K562 (cell line): ENCODE measurements at regions not wholly inside any gene's neighbourhood (a gene's known extent, or its start where the extent isn't known, plus 50 kb on each side); places are given as distances from the start of the nearest gene placed in this dataset.

Experiments
- ADNP ChIP-seq: fragments of 200-800 bp; sonication (Bioruptor generic); IDR thresholded peaks from 2 replicates; pipeline ENCODE4 v1.6.1; 2016; ENCODE audit warnings: missing genetic modification characterization, missing compliant biosample characterization
- COPS2 ChIP-seq: fragments of 450-650 bp; conservative IDR thresholded peaks from 2 replicates; pipeline ENCODE4 v1.6.1; 2016; ENCODE audit warnings: mild to moderate bottlenecking, moderate library complexity
- CSDE1 ChIP-seq, 2 experiments: fragments of 450-650 bp; IDR thresholded peaks; 2 replicates each; pipeline ENCODE4 v1.6.1; 2016; ENCODE audit warnings: mild to moderate bottlenecking in 1 of 2
- ESRRB ChIP-seq: fragments of 250-450 bp; sonication (Bioruptor Pico); IDR thresholded peaks from 2 replicates; pipeline ENCODE4 v1.5.0; 2020; ENCODE audit warnings: mild to moderate bottlenecking, moderate library complexity, borderline replicate concordance
- FUS ChIP-seq: fragments of 200-400 bp; formaldehyde crosslinking; optimal IDR thresholded peaks from 2 replicates; pipeline ENCODE3; 2017; ENCODE audit warnings: low read depth, low read length
- GTF2A2 ChIP-seq: IDR thresholded peaks from 2 replicates; pipeline ENCODE4 v1.6.1; 2016; ENCODE audit warnings: mild to moderate bottlenecking, missing genetic modification characterization, missing compliant biosample characterization
- HDAC3 ChIP-seq: fragments of 450-650 bp; IDR thresholded peaks from 2 replicates; pipeline ENCODE4 v1.6.1; 2018; ENCODE audit warnings: borderline replicate concordance, mild to moderate bottlenecking, moderate library complexity; ENCODE audit not compliant: partially characterized antibody
- HNRNPK ChIP-seq: fragments of 200-400 bp; formaldehyde crosslinking; IDR thresholded peaks from one replicate; pipeline ENCODE4 v1.6.1; 2018; ENCODE audit warnings: mild to moderate bottlenecking, low read depth, low read length; ENCODE audit not compliant: poor library complexity, severe bottlenecking
- HNRNPL ChIP-seq: fragments of 200-400 bp; formaldehyde crosslinking; IDR thresholded peaks from 2 replicates; pipeline ENCODE4 v1.6.1; 2017; ENCODE audit warnings: low read depth, mild to moderate bottlenecking, low read length
- MAFG ChIP-seq: fragments of 450-650 bp; conservative IDR thresholded peaks from 2 replicates; pipeline ENCODE4 v1.6.1; 2016; ENCODE audit warnings: missing genetic modification characterization, missing compliant biosample characterization
- MNT ChIP-seq, 2 experiments: fragments of 450-650 bp; conservative IDR thresholded peaks; 2 replicates each; pipeline ENCODE4 v1.6.1; 2017; ENCODE audit warnings: mild to moderate bottlenecking in 2 of 2, moderate library complexity in 2 of 2
- NBN ChIP-seq: fragments of 450-650 bp; IDR thresholded peaks from 2 replicates; pipeline ENCODE4 v1.6.1; 2016; ENCODE audit warnings: low read depth, mild to moderate bottlenecking
- NFE2L1 ChIP-seq: fragments of 450-650 bp; IDR thresholded peaks from 2 replicates; pipeline ENCODE4 v1.6.1; 2016; ENCODE audit warnings: missing genetic modification characterization, low read depth, mild to moderate bottlenecking, missing compliant biosample characterization, moderate library complexity, borderline replicate concordance
- NFIC ChIP-seq: fragments of 450-650 bp; IDR thresholded peaks from 2 replicates; pipeline ENCODE4 v1.6.1; 2017; ENCODE audit warnings: mild to moderate bottlenecking, inconsistent platforms
- NR2C2 ChIP-seq, 2 experiments: fragments of 200-800 bp in 1 of 2; sonication (Bioruptor generic) in 1 of 2; sonication (generic) in 1 of 2; formaldehyde crosslinking in 1 of 2; IDR thresholded peaks; 2 replicates each; pipeline versions ENCODE4 v1.6.1 to v1.8.0; 2016 to 2022; ENCODE audit warnings: mild to moderate bottlenecking in 1 of 2, missing compliant biosample characterization in 1 of 2, missing genetic modification characterization in 1 of 2, missing genetic modification reagents in 1 of 2
- POLR2AphosphoS2 ChIP-seq: IDR thresholded peaks from 2 replicates; pipeline ENCODE4 v1.6.1; 2012; ENCODE audit warnings: low read length, improper control_type of control experiment
- RAD21 ChIP-seq, 2 experiments: fragments of 250-450 bp in 1 of 2; fragments of 450-650 bp in 1 of 2; sonication (Bioruptor Pico) in 1 of 2; formaldehyde crosslinking in 1 of 2; IDR thresholded peaks in 1 of 2; conservative IDR thresholded peaks in 1 of 2; 2 replicates each; pipeline versions ENCODE4 v1.4.0 to v1.8.0; 2020 to 2022; ENCODE audit warnings: mild to moderate bottlenecking in 2 of 2, moderate library complexity in 1 of 2
- SAFB ChIP-seq: fragments of 200-400 bp; formaldehyde crosslinking; IDR thresholded peaks from 2 replicates; pipeline ENCODE4 v1.6.1; 2017; ENCODE audit warnings: low read depth, low read length, borderline replicate concordance
- STAG1 ChIP-seq: sonication (generic); formaldehyde crosslinking; IDR thresholded peaks from 2 replicates; pipeline ENCODE4 v1.5.0; 2020; ENCODE audit warnings: missing genetic modification reagents, borderline replicate concordance
- ZNF253 ChIP-seq: fragments of 250-450 bp; sonication (Bioruptor Pico); conservative IDR thresholded peaks from 2 replicates; pipeline ENCODE4 v1.6.1; 2021; ENCODE audit warnings: mild to moderate bottlenecking
- ZNF644 ChIP-seq: fragments of 200-800 bp; sonication (Bioruptor generic); IDR thresholded peaks from 2 replicates; pipeline ENCODE4 v1.6.1; 2016; ENCODE audit warnings: low read depth, missing genetic modification characterization, missing compliant biosample characterization
- ZNF778 ChIP-seq: fragments of 450-650 bp; formaldehyde crosslinking; IDR thresholded peaks from 2 replicates; pipeline ENCODE4 v1.4.0; 2020; ENCODE audit warnings: mild to moderate bottlenecking, moderate library complexity
- TF ChIP-seq, protein P1 (sequence below): fragments of 450-650 bp; conservative IDR thresholded peaks from 2 replicates; pipeline ENCODE4 v1.6.1; 2016; ENCODE audit warnings: missing genetic modification characterization, low read depth, mild to moderate bottlenecking, control low read depth, missing compliant biosample characterization

DNA sequence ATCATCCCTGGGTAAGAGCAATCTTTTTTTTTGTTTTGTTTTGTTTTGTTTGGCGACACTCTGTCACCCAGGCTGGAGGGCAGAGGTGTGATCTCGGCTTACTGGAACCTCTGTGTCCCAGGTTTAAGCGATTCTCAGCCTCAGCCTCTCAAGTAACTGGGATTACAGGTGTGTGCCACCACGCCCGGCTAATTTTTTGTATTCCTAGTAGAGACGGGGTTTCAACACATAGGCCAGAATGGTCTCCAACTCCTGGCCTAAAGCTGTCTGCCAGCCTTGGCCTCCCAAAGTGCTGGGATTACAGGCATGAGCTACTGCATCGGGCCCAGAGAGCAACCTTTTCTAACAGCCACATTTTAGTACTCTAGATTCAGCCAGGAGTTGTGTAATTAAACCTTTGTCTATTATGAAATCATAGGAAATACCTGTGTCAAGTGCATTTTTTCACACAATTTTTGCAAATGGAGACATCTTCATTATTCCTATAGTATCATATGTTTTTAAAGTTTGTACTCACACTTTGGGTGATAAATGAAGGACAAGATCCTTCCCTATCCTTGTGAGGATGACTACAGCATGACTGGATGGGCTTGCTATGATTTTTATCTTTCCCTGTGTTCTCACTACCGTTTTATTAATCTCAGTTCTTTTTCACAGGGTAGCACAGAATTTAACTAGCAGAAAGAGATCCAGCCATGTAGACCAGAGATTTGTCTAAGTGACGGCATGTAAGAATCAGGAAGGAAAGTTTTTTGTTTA lies 82.6 kb downstream of the OR2B2 start (continued):
- TF ChIP-seq, protein P1, sequence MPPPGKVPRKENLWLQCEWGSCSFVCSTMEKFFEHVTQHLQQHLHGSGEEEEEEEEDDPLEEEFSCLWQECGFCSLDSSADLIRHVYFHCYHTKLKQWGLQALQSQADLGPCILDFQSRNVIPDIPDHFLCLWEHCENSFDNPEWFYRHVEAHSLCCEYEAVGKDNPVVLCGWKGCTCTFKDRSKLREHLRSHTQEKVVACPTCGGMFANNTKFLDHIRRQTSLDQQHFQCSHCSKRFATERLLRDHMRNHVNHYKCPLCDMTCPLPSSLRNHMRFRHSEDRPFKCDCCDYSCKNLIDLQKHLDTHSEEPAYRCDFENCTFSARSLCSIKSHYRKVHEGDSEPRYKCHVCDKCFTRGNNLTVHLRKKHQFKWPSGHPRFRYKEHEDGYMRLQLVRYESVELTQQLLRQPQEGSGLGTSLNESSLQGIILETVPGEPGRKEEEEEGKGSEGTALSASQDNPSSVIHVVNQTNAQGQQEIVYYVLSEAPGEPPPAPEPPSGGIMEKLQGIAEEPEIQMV (tag): no peak
- TF ChIP-seq ESRRB (CRISPR knock-in tag): no peak
- TF ChIP-seq NR2C2 (CRISPR knock-in tag; IDR thresholded peaks at IDR 0.05): no peak
- no peak for TF ChIP-seq NR2C2 (tag; IDR thresholded peaks at IDR 0.05)
- TF ChIP-seq GTF2A2: no peak
- no peak for TF ChIP-seq ADNP (tag)
- TF ChIP-seq HNRNPK: no peak
- no peak for TF ChIP-seq CSDE1 (IDR thresholded peaks at IDR 0.05)
- 0 out of 2 replicates have a peak, but pooled peaks have one; percentile 1 for TF ChIP-seq NFIC
- TF ChIP-seq ZNF778 (CRISPR knock-in tag): no peak
- TF ChIP-seq ZNF644: peak; percentile 28; the same call in 1 of the 2 replicates
- no peak for TF ChIP-seq STAG1 (CRISPR knock-in tag)
- no peak for TF ChIP-seq FUS
- no peak for TF ChIP-seq HNRNPL
- TF ChIP-seq ZNF253: no peak
- no peak for TF ChIP-seq SAFB
- peak; percentile 4 for TF ChIP-seq HDAC3
- TF ChIP-seq NBN: peak; percentile 16; the same call in 1 of the 2 replicates
- TF ChIP-seq RAD21 (CRISPR knock-in tag; conservative IDR thresholded peaks at IDR 0.05 in 1 of 2, IDR thresholded peaks at IDR 0.05 in 1 of 2): peak in 1 of 2 experiments; percentile 18; a peak in 1 of 4 replicates
- no peak for TF ChIP-seq NFE2L1 (tag)
- 0 out of 4 replicates have a peak, but pooled peaks of 1 of the 2 experiments have one; percentile 9 for TF ChIP-seq MNT (conservative IDR thresholded peaks at IDR 0.05)
- no peak for TF ChIP-seq COPS2
- 0 out of 2 replicates have a peak, but pooled peaks have one; percentile 30 for TF ChIP-seq POLR2AphosphoS2
- TF ChIP-seq MAFG: peak; percentile 13; the same call in 1 of the 2 replicates
